HG02970 (cell line): ENCODE measurements at regions not wholly inside any gene's neighbourhood (a gene's known extent, or its start where the extent isn't known, plus 50 kb on each side); places are given as distances from the start of the nearest gene placed in this dataset.

Experiments
- ATAC-seq: cut with Tn5 transposase; IDR thresholded peaks from one replicate; pipeline ENCODE4 v1.9.1; 2021; ENCODE audit warnings: mild to moderate bottlenecking, moderate library complexity, moderate number of reproducible peaks; ENCODE audit not compliant: unreplicated experiment, low FRiP score

- ATAC-seq, result no peak
Measured at GRCh38 chr2:5254791-5255332, 437.3 kb upstream of the SOX11 start.

GRCh38 chr2:5263291-5263690 lies 428.9 kb upstream of the SOX11 start:
- no peak for ATAC-seq

GRCh38 chr2:5264361-5264760 lies 427.8 kb upstream of the SOX11 start:
- ATAC-seq, result no peak

GRCh38 chr2:5285061-5285460 lies 407.1 kb upstream of the SOX11 start:
- ATAC-seq, result no peak

GRCh38 chr2:5285872-5286769 lies 406.1 kb upstream of the SOX11 start:
- no peak for ATAC-seq

- no peak for ATAC-seq
Measured at GRCh38 chr2:5287558-5288334, 404.4 kb upstream of the SOX11 start.

GRCh38 chr2:5290900-5291546 lies 401.2 kb upstream of the SOX11 start:
- ATAC-seq, result no peak

- ATAC-seq, result no peak
Measured at GRCh38 chr2:5304640-5305039, 387.5 kb upstream of the SOX11 start.

GRCh38 chr2:5315041-5315440 lies 377.1 kb upstream of the SOX11 start:
- no peak for ATAC-seq

- ATAC-seq, result no peak
Measured at GRCh38 chr2:5315512-5315911, 376.7 kb upstream of the SOX11 start.

- ATAC-seq, result no peak
Measured at GRCh38 chr2:5316001-5316490, 376.1 kb upstream of the SOX11 start.

- no peak for ATAC-seq
Measured at GRCh38 chr2:5319493-5319892, 372.7 kb upstream of the SOX11 start.

- ATAC-seq, result no peak
Measured at GRCh38 chr2:5322396-5322795, 369.8 kb upstream of the SOX11 start.

GRCh38 chr2:5325523-5325922 lies 366.7 kb upstream of the SOX11 start:
- no peak for ATAC-seq

GRCh38 chr2:5328826-5329225 lies 363.4 kb upstream of the SOX11 start:
- no peak for ATAC-seq

- no peak for ATAC-seq
Measured at GRCh38 chr2:5329763-5330162, 362.4 kb upstream of the SOX11 start.

- ATAC-seq, result no peak
Measured at GRCh38 chr2:5330961-5331360, 361.2 kb upstream of the SOX11 start.

- no peak for ATAC-seq
Measured at GRCh38 chr2:5332925-5333324, 359.3 kb upstream of the SOX11 start.

- no peak for ATAC-seq
Measured at GRCh38 chr2:5339473-5339872, 352.7 kb upstream of the SOX11 start.

- ATAC-seq, result no peak
Measured at GRCh38 chr2:5343785-5344335, 348.3 kb upstream of the SOX11 start.
